ENCODE measurements at regions not wholly inside any gene's neighbourhood (a gene's known extent, or its start where the extent isn't known, plus 50 kb on each side); places are given as distances from the start of the nearest gene placed in this dataset.
"Not testable (repeated sequence)": the region's sequence is repeated elsewhere in the genome, so short reads cannot be mapped to it uniquely, and the experiment has no call there.

- no peak for DNase-seq
Observed at GRCh38 chrX:39688576-39689375, 409.0 kb downstream of the BCOR start.

GRCh38 chrX:39689376-39690104 lies 408.2 kb downstream of the BCOR start:
- DNase-seq = no peak

- DNase-seq = no peak
Observed at GRCh38 chrX:39690541-39691415, 407.0 kb downstream of the BCOR start.

- no peak for DNase-seq
Observed at GRCh38 chrX:39691724-39692123, 406.0 kb downstream of the BCOR start.

- no peak for DNase-seq
Observed at GRCh38 chrX:39692796-39693195, 405.0 kb downstream of the BCOR start.

GRCh38 chrX:39693298-39693697 lies 404.5 kb downstream of the BCOR start:
- no peak for DNase-seq

- not testable (repeated sequence) for DNase-seq
Observed at GRCh38 chrX:39702636-39703035, 395.1 kb downstream of the BCOR start.

GRCh38 chrX:39703307-39703706 lies 394.5 kb downstream of the BCOR start:
- DNase-seq = no peak

GRCh38 chrX:39704590-39704989 lies 393.2 kb downstream of the BCOR start:
- no peak for DNase-seq

GRCh38 chrX:39705290-39705689 lies 392.5 kb downstream of the BCOR start:
- no peak for DNase-seq

GRCh38 chrX:39709364-39709763 lies 388.4 kb downstream of the BCOR start:
- DNase-seq = no peak

- no peak for DNase-seq
Observed at GRCh38 chrX:39709812-39710211, 387.9 kb downstream of the BCOR start.

- no peak for DNase-seq
Observed at GRCh38 chrX:39710776-39711175, 387.0 kb downstream of the BCOR start.

GRCh38 chrX:39714471-39714870 lies 383.3 kb downstream of the BCOR start:
- no peak for DNase-seq

- no peak for DNase-seq
Observed at GRCh38 chrX:39716401-39716800, 381.4 kb downstream of the BCOR start.

GRCh38 chrX:39716802-39717540 lies 380.8 kb downstream of the BCOR start:
- no peak for DNase-seq

GRCh38 chrX:39718981-39719380 lies 378.8 kb downstream of the BCOR start:
- DNase-seq = no peak

- DNase-seq = no peak
Observed at GRCh38 chrX:39720945-39721344, 376.8 kb downstream of the BCOR start.

GRCh38 chrX:39721566-39722279 lies 376.0 kb downstream of the BCOR start:
- DNase-seq = no peak

- DNase-seq = no peak
Observed at GRCh38 chrX:39724544-39724943, 373.2 kb downstream of the BCOR start.

GRCh38 chrX:39725114-39725513 lies 372.6 kb downstream of the BCOR start:
- no peak for DNase-seq

Data from AML-193 (cell line).